Activated CD8-positive, alpha-beta T cell treated with anti-CD3 and anti-CD28 coated beads for 36 hours (primary cell): ENCODE measurements at regions not wholly inside any gene's neighbourhood (a gene's known extent, or its start where the extent isn't known, plus 50 kb on each side); places are given as distances from the start of the nearest gene placed in this dataset.
"Not testable (repeated sequence)": the region's sequence is repeated elsewhere in the genome, so short reads cannot be mapped to it uniquely, and the experiment has no call there.

Experiments used
- ATAC-seq: fragments of 200-7000 bp; cut with Tn5 transposase; one replicate; pipeline ENCODE4 v1.10.0; 2021; ENCODE audit warnings: mild to moderate bottlenecking, moderate library complexity
- CTCF ChIA-PET: fragments of 350-600 bp; sonication (Branson Sonifier 250); formaldehyde crosslinking; loops from one replicate; lab custom pipeline; 2021; ENCODE audit warnings: antibody characterized with exemption; lab: Charles Lee
- POLR2A ChIA-PET: fragments of 350-600 bp; sonication (Branson Sonifier 250); formaldehyde crosslinking; loops from one replicate; lab custom pipeline; 2021; ENCODE audit warnings: antibody characterized with exemption; lab: Charles Lee
- DNase-seq: peaks from one replicate; pipeline ENCODE4 v3.0.0-alpha.2; 2020
- H3K27ac Mint-ChIP-seq: one replicate; pipeline ENCODE4 v1.8.0; 2021; ENCODE audit warnings: mild to moderate bottlenecking, mixed read lengths
- H3K27me3 Mint-ChIP-seq: one replicate; pipeline ENCODE4 v1.8.0; 2021; ENCODE audit warnings: mixed read lengths
- H3K36me3 Mint-ChIP-seq: one replicate; pipeline ENCODE4 v1.8.0; 2021; ENCODE audit warnings: low read depth, mixed read lengths
- H3K4me1 Mint-ChIP-seq: one replicate; pipeline ENCODE4 v1.8.0; 2021; ENCODE audit warnings: low read depth, mixed read lengths
- H3K4me3 Mint-ChIP-seq: one replicate; pipeline ENCODE4 v1.8.0; 2021; ENCODE audit warnings: mild to moderate bottlenecking, moderate library complexity, mixed read lengths
- H3K9me3 Mint-ChIP-seq: one replicate; pipeline ENCODE4 v1.8.0; 2021; ENCODE audit warnings: mixed read lengths
- CTCF ChIP-seq: fragments of 200-600 bp; IDR thresholded peaks from one replicate; pipeline ENCODE4 v1.8.0; 2022; ENCODE audit warnings: antibody characterized with exemption, mild to moderate bottlenecking
- intact Hi-C: fragments of 100-400 bp; cut with micrococcal nuclease; formaldehyde crosslinking; loops from one replicate; pipeline ENCODE4 v1.10.0; 2022

DNA sequence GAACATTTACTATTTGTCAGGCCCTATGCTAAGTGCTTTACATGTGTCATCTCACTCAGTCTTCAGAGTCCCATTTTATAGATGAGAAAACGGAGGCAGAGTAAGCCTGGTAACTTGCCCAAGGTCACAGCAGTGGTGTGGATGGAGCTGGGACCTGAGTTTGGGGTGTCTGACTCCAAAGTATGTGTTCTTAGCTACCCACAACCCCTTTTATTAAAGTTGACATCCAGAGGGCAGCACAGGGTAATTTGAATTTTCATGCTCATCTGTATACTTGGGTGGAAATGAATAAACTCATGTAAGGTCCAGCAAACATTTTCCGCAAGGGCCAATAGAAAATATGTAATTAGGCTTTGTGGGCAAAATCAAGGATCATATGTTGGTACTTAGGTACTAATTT lies 93.4 kb upstream of the SLC25A48 start:
- Mint-ChIP-seq H3K4me1 (no peaks in the 10 kb centered on the region), H3K27me3 (peaks cover 6% of the 10 kb centered on the region), H3K4me3 (no peak overlapping the region), H3K27ac (no peak overlapping the region), H3K36me3 (no peaks in the 10 kb centered on the region), H3K9me3 (peaks cover 1% of the 10 kb centered on the region)
- intact Hi-C loops = no loop called here
- ChIA-PET POLR2A (no interaction called here), CTCF (no interaction called here)
- TF ChIP-seq CTCF = no peak
- ATAC-seq (no peak), DNase-seq (no peak)

DNA sequence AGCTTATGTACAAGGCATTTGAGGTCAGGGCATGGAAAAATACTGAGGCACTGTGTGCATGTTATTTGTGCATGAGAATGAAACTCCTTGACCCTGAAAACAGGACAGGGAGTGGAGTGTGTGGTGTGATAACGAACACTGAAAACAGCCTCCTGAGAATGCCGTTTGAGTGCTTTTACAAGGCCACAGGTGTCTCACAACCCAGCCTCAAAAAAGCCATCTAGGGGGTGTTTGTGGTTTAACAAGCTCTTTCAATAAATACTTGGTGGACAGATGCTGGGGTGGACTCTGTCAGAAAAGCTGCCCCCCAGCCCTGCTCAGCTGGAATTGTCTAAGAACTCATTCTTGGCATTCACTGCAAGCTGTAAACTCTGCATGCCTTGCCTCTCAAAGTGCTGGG lies 94.0 kb upstream of the SLC25A48 start:
- TF ChIP-seq CTCF = no peak
- Mint-ChIP-seq H3K27me3 (peaks cover 6% of the 10 kb centered on the region), H3K36me3 (no peaks in the 10 kb centered on the region), H3K9me3 (no peaks in the 10 kb centered on the region), H3K4me3 (no peak overlapping the region), H3K27ac (no peak overlapping the region), H3K4me1 (no peaks in the 10 kb centered on the region)
- ChIA-PET POLR2A (no interaction called here), CTCF (no interaction called here)
- DNase-seq (no peak), ATAC-seq (no peak)
- intact Hi-C loops = no loop called here

DNA sequence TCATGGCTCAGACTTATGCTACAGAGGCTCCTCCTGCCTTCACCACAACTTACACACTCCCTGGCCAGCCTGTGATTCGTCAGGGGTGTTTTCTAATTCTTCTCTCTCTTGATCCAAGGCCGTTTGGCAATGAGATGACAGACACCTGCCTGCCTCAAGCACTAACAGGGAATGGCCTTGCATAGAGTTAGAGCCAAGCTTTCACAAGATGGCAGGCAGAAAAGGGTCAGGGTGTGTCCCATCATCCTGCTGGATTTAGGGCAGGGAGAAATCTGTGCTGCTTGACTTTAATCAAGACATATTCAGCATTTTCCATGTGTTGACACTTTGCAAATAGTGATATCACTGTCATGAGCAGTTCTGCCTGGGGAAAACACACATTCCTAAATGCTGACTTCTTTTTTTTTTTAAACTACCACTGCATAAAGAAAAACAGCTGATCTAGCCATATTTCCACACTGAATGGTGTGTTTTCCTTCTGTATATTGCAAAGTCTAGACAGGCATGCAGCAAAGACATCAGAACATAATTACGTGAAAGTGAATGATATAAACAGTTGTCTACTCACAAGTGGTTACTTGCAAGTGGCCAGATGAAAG lies 95.0 kb upstream of the SLC25A48 start:
- POLR2A ChIA-PET = no interaction called here
- intact Hi-C loops = no loop called here
- Mint-ChIP-seq H3K4me3 (no peak overlapping the region), H3K27me3 (peaks cover 6% of the 10 kb centered on the region), H3K36me3 (no peaks in the 10 kb centered on the region), H3K4me1 (no peaks in the 10 kb centered on the region), H3K9me3 (no peaks in the 10 kb centered on the region), H3K27ac (no peak overlapping the region)
- TF ChIP-seq CTCF = no peak
- no peak for DNase-seq
- CTCF ChIA-PET = no interaction called here
- no peak for ATAC-seq

- POLR2A ChIA-PET = no interaction called here
- no peaks in the 10 kb centered on the region for H3K4me1 Mint-ChIP-seq
- no peaks in the 10 kb centered on the region for H3K36me3 Mint-ChIP-seq
- no peak for TF ChIP-seq CTCF
- intact Hi-C loops = no loop called here
- no peak overlapping the region for H3K27ac Mint-ChIP-seq
- no peak overlapping the region for H3K4me3 Mint-ChIP-seq
- DNase-seq (no peak), ATAC-seq (no peak)
- H3K9me3 Mint-ChIP-seq = no peaks in the 10 kb centered on the region
- CTCF ChIA-PET = no interaction called here
- peaks cover 2% of the 10 kb centered on the region for H3K27me3 Mint-ChIP-seq
Measured at GRCh38 chr5:135738564-135738875, 95.9 kb upstream of the SLC25A48 start.

- no peaks in the 10 kb centered on the region for H3K27me3 Mint-ChIP-seq
Measured at GRCh38 chr5:135737701-135738563, 96.5 kb upstream of the SLC25A48 start.

DNA sequence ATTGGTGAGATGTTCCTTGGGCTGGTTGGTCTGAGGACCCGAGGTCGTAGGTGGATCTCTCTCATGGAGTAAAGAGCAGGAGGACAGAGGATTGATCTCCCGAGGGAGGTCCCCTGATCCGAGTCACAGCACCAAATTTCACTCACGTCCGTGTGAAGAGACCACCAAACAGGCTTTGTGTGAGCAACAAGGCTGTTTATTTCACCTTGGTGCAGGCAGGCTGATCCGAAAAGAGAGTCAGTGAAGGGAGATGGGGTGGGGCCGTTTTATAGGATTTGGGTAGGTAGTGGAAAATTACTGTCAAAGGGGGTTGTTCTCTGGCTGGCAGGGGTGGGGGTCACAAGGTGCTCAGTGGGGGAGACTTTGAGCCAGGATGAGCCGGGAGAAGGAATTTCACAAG lies 97.5 kb upstream of the SLC25A48 start:
- H3K27me3 Mint-ChIP-seq, intact Hi-C loops, POLR2A ChIA-PET, H3K27ac Mint-ChIP-seq, H3K9me3 Mint-ChIP-seq, H3K4me1 Mint-ChIP-seq, ATAC-seq, DNase-seq, CTCF ChIA-PET, H3K4me3 Mint-ChIP-seq, H3K36me3 Mint-ChIP-seq: not testable (repeated sequence)

More at GRCh38 chr5:135737701-135738563, 96.5 kb upstream of the SLC25A48 start:
- POLR2A ChIA-PET = no interaction called here
- Mint-ChIP-seq H3K27ac (no peak overlapping the region), H3K9me3 (no peaks in the 10 kb centered on the region), H3K36me3 (no peaks in the 10 kb centered on the region), H3K4me1 (no peaks in the 10 kb centered on the region), H3K4me3 (no peak overlapping the region)
- intact Hi-C loops = no loop called here
- CTCF ChIA-PET = no interaction called here
- DNase-seq (no peak), ATAC-seq (no peak)
- TF ChIP-seq CTCF = no peak
